CD4-positive, alpha-beta T cell treated with Interferon gamma for 1 hour (primary cell): ENCODE measurements at regions not wholly inside any gene's neighbourhood (a gene's known extent, or its start where the extent isn't known, plus 50 kb on each side); places are given as distances from the start of the nearest gene placed in this dataset.

Experiments
- DNase-seq: peaks from one replicate; pipeline ENCODE4 v3.0.0-alpha.2; 2020

DNA sequence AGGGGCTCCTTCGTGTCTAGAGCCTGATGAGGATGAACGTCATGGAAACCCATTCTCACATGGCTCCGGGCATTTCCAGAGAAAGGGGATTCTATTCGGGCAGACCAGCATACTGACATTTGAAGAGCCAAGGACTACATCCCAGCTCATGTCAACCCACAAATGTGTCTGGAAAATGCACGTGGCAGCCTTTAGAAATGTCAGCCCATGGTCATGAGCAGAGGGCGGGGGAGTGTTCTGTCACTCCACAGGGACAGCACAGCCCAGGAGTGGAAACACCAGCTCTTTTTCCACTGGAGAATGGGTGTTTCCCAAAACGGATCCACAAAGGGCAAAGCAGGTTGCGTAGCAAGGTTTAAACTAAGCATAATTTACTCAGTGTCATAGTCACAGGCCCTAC is 207.0 kb downstream of the BCOR start:
- no peak for DNase-seq

DNA sequence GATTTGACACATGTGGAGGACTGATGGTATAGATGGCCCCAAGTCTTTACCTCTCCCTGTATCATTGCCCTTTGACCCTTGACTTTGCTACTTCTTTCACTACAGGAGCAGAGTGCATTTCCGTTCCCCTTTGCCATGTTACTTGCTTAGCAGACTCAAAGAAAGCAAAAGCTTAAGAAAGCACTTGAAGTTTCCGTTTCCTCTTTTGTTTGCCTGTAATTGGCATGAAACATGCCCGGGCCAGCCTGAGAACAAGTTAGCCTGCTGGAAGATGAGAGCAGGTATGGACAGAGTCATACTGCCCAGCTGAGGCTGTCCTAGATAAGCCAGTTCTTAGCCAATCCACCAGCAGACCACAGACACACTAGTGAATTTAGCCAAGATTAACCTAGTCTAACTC is 206.0 kb downstream of the BCOR start:
- no peak for DNase-seq

DNA sequence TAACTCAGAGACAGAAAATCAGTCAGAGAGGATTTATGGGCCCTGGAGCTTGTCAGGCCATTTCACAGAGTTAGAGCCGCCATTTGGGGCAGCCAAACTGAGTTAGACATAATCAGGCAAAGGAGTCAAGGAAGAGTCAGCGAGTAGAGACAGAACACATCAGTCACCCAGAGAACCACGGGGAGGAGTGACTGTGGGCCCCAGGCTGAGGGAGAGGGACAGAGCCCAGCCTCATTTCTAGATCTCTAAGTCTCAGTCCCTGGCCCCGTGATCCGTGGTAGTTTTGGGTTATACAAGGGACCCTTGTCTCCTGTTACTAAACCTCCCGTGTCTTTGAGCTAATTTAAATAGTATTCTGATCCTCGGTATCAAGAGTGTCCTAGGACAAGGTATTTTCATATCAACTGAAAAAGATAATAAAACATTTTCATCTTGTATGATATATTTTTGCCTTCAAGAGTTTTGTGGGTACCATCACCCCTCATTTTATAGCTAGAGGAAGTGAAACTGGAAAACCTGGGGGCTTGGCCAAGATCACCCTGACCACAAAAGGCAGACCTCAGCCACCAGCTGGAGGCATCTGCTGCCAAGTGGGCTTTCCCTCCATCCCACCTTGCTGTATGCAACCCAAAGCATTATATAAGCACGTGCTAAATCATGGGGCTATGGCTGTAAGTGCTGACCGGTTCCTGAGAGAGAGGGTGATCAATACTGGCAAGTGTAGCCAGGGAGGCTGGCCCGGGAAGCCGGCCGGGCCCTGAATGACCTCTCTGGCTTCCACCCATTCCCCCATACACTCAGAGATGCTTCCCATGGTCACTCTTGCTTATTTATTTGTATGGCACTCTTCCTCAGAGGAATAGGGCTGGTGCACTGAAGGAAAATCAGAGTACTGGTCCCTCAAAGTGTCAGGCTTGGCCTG is 204.1 kb downstream of the BCOR start:
- no peak for DNase-seq

DNA sequence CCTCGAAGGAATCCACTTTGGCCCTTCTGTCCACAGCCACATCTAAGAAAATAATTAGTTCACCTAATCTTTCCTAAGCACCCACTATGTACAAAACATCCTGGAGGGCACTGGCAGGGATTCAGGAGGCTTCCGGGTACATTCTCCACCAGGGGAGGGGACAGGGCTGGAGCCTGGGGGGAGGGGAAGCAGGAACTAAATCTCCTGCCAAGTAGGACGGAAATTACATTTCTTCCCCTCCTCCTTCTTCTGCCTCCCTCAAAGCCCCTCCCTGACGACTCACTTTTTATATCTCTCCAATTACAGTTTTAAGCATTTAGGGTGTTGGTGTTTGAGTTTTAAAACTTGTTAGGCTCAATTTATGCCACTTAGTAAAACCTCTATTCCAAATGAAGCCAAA is 203.1 kb downstream of the BCOR start:
- no peak for DNase-seq

DNA sequence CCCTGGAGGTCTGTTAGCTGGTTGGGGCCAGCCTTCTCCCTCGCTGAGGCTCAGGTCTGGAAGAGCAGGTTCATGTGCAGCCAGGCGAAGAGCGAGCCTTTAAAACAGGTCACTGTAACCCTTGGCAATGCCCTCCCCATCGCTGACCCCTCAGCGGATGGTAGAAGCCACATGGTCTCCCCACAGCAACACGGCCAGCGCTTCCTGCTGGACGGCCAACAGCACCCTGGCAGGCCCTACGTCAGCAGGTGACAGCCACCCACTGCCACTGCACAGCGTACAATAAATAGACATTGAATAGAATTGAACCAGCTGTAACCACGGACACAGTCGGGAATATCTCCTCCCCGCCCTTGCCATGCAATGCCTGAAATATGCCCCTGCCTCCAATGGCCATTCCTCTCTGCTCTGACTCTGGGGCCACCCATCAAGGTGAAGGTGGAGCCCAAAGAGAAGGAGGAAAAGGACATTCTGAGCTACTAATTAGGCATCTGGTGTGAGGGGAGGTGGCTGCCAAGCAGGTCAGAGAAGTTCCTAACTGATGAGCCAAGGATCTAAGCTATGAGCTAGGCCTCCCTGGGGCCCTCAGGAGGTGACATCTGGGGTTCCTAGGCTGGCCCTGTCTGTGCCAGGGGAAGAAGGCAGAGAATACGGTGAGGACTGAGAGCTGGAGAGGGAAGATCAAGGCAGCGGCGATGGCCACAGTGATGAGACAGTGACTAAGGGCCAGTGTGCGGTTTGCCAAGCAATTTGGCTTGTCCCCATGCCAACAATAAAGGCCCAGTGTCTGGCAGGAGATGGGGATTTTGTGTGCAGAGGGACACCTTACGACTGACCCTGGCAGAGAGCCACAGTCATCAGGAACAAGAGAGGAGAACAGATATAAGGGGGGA is 202.3 kb downstream of the BCOR start:
- no peak for DNase-seq

DNA sequence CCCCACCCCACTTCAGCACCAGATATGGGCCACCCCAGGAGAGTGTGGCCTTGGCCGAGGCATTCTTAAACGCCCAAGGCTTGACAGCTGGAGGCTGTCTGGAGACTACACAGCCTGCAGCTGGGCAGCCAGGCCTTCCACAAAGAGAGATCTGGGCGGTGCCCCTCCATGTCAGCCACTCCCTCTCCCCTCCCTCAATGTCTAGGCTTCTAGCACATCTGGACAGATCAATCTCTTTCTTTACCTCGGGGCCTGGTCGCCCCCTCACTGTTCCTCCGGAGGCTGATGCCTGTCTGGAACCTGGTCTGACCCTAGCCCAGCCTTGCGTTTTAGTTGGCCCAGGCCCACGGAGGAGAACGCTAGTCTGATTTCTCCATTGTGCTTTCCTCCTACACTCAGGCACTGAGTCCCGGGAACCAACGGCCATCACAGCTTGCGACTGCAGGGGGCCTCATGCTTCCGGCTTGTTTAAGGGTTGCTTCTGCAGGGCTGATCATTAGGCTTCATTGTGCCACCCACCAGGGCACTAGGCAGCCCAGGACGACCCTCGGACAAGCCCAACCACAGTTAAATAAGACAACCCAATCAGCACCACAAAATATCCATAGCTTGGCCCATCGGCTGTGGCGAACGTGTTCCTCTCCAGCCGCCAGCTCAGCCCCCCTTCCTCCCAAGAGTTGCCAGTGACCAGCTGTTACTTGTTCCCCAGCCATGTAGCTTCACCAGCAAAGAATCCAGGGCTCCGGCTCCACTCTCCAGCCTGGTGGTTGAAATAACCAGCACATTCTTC is 200.6 kb downstream of the BCOR start:
- DNase-seq: no peak

DNA sequence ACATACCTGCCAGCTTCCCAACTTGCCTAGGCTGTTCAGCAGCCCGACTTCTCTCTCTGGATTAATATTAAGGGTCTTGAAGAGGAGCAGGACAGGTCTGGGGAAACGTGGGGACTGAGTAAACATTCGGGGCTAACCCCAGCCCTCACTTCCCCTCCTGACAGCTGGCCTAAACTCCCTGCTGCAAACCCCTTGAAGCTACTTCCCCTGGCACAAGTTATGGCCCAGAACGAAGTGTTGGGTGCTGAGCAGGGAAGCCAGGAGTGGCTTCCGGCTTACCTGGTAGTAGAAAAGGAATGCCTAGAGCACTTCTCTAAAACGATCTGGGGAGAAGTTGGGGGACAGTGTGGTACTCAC is 200.0 kb downstream of the BCOR start:
- no peak for DNase-seq

DNA sequence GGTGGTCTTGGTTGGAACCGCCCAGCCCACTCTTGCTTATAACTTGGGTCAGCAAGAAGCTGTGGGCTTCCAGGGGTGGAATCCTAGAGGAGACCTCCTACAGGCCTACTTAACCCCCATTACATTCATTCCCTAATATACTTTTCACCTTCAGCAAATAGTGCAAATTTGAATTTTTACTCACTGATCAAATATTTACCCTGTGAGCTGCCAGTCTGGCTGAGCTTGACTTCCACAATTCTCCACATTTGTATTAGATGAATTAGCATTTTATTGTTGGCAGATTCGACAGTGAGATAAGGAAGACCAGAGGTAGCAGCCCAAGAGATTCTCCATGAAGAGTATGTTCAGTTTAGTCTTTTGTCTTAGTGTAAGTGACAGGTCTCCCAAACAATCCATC is 199.6 kb downstream of the BCOR start:
- DNase-seq: no peak

DNA sequence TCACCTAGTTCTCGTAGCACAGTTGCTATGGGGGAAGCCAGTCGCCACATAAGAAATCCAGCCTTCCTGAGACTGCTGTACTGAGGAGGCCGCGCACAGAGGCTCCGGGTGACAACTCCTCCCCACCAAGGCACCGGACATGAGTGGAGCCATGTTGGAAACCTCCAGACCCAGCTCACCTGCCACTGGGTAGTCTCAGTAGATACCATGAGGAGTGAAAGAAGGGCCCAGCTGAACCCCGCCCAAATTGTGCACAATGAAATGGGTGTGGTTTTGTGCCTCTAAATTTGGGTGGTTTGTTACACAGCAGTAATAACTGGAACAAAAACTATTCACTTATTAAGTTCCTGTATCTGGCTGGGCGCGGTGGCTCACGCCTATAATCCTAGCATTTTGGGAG is 198.7 kb downstream of the BCOR start:
- no peak for DNase-seq

DNA sequence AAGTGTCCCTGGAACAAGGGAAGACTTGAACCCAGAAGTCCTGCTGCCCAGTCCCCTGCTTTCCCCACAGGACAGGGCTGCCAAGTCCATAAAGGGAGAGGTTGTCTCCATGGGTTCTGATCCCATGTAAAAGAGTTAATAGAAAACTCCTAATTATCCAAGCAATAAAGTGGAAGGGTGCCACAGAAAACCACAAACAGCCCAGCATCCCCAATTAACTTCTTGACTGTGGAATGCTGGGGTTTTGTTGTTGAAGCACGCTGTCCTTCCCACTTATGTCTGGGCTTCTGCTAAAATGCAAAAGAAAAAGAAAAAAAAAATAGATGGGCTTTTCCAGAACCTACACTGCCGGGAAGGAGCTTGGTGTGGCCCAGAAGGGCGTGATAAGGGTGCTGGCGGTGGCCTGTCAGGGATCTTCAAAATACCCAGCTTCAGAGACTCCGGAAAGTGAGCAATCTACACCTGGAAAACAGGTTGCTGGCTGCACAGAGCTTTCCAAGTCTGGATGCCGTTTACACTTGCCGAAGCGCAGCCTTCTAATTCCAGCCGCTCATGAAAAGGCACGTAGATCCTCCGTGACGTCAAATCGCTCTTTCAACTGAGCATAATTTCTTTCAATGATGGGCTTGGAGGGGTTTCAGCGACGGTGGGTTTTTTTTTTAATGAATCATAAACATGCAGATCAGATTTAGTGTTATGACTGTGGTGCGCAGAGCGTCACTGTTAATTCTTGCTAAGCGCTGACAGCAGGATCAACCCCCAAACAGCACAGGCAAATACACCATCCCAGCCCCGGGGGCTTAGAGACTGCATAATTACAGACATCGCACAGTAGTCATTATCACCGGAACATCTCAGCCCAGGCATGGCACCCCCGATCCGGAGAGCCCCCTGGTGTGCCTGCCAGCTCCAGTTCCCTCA is 197.6 kb downstream of the BCOR start:
- no peak for DNase-seq

DNA sequence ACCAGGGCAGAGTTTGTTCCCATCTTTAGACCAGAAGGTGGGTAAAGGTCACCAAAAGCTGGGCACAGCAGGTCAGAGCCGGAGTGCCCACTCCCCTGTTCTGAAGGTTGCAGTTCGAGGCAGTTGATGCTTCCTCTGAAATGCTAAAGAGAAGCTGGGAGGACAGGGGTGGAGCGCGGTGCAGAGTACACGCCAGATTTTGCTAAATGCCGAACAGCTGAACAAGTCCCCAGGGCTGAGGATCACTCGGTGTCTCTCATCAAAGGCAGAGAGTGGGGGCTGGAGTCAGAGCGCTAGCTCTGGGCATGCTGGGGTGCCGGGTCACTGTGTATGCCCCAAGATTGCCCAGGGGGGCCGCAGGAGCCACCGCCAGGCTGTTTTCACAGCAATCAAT is 197.0 kb downstream of the BCOR start:
- DNase-seq: no peak

DNA sequence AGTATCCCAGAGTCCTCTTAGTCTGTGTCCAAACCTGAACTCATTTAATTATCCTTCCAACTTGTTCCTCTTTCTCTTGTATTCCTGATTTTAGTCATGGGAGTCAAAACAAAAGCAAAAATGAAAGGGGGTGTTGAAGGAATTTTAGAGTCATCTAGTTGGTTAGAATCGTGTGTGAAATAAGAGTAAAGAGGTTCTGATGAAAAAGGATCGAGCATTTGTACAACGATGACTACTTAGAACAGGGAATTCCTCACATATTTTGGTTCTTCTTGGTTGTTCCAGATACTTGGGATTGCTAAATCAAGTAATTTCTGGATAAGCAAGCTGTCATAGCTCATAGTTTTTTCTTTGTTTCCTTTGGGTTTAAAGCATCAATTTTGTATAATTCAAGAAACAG is 194.4 kb downstream of the BCOR start:
- no peak for DNase-seq

DNA sequence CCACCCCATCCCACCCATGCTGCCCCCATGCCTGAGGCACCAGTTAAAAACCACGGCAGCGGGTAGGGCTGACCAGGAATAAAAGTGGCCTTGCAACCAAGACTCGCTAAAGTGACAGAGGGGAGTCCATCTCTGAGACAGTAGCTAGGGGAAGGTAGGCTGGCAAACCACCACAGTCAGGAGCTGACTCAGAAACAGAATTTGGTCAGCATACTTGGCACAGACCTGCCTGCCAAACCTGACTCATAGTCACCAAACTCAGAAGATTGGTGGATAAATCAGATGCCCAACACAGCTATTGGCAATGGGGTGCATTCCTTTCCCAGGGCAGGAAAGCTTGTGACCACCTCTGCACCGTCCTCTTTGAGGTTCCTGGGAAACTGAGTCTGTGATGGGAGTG is 193.8 kb downstream of the BCOR start:
- DNase-seq: no peak

DNA sequence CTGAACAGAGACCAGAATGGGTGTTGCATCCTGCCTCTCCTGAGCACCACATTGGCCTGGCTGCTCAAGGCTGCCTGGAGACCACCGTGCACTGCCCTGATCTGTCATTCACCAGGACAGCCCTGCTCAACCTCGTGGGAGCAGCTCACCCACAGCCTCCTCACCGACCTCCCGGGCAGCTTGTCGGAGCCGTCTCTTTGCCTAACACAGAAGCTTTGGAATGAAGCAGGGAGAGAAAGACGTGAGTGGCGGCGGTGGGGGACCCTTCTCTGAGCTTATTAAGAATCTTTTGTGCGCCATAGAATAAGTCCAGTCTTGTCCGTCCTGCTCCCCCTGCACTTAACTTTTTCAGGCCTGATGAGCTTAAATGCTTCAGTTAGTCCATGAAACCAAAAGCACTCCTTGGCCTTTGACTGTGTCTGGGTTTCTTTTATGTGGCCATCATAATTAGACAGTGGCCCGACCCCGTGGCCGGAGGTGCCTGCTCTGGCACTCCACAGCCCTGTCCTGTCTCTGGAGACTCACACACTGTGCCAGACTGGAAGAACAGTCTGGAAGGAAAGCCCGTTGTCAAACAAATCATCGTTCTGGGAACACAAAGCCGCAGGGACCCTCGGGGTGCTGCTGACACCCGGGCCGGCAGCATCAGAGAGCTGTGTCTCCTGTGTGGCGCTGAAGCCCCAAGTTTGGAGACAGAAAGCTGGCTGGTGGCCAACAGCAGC is 192.8 kb downstream of the BCOR start:
- DNase-seq: no peak

DNA sequence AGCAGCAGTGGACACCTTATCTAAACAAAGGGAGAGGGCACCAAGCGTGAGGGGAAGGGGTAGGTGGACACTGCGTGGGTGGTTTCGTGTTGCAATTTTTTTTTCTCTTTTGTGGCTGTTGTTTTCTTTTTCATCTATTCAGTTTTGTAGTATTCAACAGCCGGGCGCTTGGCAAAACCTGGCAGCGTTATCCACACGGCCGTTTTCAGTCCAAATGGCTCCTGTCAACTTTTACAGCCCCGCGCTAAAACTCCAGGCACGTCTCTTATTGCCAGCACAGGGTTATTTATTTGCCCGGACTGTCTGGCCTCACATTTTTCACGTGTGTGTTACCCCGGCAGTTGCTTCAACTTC is 192.2 kb downstream of the BCOR start:
- no peak for DNase-seq

DNA sequence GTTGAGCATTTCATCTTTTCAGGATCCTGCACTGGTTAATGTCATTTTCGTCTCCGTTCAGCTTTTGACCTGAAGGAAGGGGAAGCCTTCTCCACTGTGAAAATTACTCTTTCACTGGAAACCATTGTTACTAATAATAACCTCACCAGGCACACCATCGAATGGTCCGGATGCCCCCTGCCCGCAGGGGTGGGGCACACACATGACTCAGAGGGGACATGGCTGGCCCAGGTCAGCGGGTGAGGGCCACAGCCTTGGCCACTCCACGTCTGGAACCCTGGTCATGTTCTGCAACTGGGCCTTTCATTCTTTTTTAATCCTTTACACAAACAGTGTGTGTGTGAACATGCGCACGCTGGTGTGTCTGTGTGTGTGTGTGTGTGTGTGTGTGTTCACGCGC is 191.8 kb downstream of the BCOR start:
- no peak for DNase-seq

DNA sequence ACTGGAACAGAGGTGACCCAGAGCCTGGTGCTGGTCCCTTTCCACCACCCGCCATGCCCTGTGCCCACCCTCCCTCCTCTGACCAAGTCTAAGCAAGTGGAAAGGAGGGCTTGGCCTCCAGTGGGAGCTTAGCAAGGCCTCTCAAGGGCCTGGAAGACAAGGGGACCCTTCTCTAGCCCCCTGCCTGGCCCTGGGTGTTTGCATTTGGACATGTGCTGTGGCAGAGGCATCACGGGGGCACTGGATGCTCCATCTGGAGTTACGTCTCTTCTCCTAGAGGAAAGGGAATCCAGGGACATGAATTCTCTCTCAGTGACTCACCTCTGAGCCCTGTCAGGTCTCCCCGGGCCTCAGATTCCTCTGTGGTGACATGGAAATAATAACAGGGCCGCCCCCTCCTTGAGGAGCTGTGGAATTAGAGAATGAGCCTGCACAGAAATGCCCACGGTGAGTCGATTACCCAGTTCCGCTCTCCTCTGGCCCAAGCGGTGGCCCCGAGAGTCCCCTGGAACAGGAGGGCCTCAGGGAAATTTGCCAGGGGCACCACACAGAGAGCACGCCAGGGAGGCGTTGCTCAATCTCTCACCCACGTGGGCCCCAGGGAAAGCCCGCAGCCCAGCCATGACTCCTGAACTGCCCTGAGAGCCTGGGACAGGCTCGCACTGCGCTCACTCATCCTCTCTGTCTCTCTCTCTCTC is 189.6 kb downstream of the BCOR start:
- DNase-seq: peak; percentile 30

DNA sequence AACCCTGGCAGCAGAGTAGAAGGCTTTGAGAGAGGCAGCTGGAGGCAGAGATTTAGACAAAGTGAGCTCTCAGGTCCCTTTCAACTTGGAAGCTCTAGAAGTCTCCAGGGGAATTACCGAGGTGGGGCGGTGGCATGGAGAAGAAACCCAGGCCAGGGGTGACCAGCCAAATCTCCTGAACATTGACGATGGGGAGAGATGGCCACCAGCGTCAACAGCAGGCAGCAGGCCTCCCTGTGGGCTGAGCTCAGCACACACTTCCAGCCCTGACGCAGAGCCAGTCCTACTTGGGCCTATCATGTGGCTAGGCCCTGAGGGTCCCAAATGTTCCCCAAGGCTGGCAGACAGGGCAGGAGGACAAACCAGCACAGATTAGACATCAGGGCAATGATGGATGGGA is 187.8 kb downstream of the BCOR start:
- DNase-seq: no peak

DNA sequence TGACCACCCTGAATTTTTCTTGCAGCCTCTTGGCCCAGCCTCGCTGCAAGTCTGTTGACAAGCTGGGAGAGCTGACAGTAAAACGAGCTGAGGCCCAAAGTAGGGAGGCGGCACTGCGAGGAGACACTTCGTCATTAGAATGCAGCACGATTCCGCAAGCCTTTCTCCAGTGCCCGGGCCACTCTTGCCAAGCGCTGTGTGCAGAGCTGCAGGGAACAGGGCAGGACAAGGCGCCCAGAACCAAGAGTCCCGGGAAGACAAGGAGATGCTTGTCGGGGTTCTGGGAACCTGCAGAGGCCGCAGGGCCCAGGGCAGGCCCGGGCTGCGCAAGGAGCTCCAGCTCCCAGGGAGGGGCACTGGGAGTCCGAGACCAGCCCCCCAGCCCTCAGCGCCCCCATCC is 187.1 kb downstream of the BCOR start:
- DNase-seq: no peak

DNA sequence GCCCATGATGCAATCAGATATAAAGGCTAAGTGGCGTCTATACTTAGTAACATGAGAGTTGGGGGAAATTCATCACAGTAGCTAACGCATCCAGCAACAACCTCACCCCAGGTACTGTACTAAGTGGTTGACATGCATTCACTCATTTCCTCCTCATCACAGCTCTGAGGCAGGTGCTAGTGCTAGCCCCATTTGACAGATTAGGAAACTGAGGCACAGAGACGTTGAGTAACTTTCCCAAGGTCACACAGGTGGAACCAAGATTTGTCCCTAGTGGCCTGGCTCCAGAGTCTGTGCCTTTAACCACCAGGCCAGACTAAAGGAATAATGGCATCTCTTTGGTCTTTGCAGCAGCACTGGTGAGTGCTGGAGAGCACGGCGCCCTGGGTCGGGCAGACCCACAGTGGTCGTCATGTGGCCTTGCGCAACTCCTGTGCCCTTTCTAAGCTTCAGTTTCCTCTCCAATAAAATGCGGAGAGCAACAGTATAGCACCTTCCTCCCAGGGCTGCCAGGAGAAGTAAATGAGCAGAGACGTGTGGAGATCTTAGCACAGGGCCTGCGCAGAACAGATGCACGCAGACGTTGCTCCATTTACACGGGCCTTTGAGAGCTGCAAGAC is 186.4 kb downstream of the BCOR start:
- DNase-seq: no peak

DNA sequence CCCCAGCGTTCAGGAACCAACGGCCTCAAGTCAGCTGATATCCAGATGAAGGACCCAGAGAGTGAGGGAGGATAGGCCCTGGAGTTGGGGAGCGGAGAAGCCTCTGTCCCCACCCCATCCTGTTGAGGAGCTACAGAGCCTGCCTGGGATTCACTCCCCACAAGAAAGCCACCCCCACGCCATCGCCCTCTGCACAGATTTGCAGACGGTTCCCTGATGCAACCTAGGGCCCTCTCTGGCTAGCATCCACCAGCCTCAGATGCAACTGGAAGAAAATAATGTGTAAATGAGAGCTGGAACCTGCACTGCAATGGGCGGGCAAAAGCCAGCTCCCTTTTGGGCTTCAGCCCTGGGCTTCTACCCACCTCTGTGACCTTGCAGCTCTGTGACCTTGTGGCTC is 185.6 kb downstream of the BCOR start:
- no peak for DNase-seq
